Urinary bladder (tissue), 3 donors: ENCODE measurements at regions not wholly inside any gene's neighbourhood (a gene's known extent, or its start where the extent isn't known, plus 50 kb on each side); places are given as distances from the start of the nearest gene placed in this dataset.

Source experiments
- DNase-seq: peaks from one replicate; pipeline ENCODE4 v3.0.0-alpha.2; 2015; ENCODE audit errors: extremely low spot score
- H3K27ac ChIP-seq: one replicate; pipeline ENCODE4 v1.5.1; 2013; ENCODE audit warnings: low read depth, mild to moderate bottlenecking, moderate library complexity
- H3K36me3 ChIP-seq: one replicate; pipeline ENCODE4 v1.6.1; 2013; ENCODE audit warnings: mild to moderate bottlenecking, moderate library complexity; ENCODE audit not compliant: insufficient read depth
- H3K4me1 ChIP-seq: one replicate; pipeline ENCODE4 v1.6.1; 2013; ENCODE audit warnings: mild to moderate bottlenecking, moderate library complexity; ENCODE audit not compliant: insufficient read depth
- H3K4me3 ChIP-seq: one replicate; pipeline ENCODE4 v1.5.1; 2013; ENCODE audit warnings: low read depth, low read length
- WGBS: extraction: QIAGEN DNeasy Blood & Tissue Kit; methylation state at CpG from one replicate; pipeline ENCODE4 v1.1.7; 2013; 5-methylcytosine and 5-hydroxymethylcytosine counted together
- donor health status: healthy with polysubstance abuse.
- donor health status: healthy.

DNA sequence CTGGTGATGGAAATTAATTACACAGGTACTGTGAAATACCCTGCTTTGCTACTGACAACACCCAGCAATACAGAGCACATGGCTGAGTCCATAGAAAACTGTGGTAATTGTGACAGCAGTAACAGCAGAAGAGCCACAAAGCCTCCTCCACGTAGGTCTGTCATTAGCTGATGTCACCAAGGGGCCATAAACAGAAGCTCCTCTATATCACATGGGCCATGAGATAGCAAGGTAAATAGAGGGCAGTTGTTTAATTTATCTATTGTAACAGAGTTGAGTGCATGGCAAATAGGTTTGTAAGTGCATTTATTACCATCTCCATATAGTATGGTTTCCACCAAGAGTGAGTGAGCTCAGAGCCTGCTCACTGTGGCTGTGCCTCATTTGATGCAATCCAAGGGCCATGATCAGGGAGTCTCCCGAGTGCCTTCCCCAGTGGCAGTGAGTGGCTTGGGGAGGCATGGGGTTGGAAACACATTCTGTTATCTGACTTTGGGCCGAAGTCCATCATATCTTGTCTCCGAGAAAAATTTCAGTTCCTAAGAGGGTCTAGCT lies 281.2 kb downstream of the SKAP2 start:
- no peak for DNase-seq
- H3K4me3 ChIP-seq = no peak overlapping the region
- H3K4me1 ChIP-seq = no peaks in the 10 kb centered on the region
- 64% methylated on average over 4 of the region's 4 CpGs for WGBS
- no peaks in the 10 kb centered on the region for H3K36me3 ChIP-seq
- H3K27ac ChIP-seq = no peak overlapping the region

DNA sequence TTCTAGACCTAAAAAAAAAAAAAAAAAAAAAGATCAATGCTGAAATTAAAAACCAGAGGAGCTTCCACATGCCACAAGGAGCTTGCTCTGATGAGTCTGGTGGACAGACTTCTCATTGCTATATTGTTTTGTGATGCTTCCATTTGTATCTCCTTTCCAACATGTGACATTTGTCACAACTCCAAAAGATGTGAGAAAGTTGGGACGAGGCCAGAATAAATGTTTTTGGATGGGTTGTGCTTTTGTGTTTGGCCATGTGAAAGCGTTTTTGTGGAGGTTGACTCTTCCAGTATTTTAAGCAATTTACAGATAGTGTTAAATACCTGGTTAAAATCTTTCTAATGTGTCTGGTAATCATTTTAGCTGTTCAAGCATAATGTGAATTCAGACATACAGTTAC lies 280.1 kb downstream of the SKAP2 start:
- DNase-seq = no peak
- no peak overlapping the region for H3K27ac ChIP-seq
- WGBS = 70% methylated on average over 2 of the region's 2 CpGs

DNA sequence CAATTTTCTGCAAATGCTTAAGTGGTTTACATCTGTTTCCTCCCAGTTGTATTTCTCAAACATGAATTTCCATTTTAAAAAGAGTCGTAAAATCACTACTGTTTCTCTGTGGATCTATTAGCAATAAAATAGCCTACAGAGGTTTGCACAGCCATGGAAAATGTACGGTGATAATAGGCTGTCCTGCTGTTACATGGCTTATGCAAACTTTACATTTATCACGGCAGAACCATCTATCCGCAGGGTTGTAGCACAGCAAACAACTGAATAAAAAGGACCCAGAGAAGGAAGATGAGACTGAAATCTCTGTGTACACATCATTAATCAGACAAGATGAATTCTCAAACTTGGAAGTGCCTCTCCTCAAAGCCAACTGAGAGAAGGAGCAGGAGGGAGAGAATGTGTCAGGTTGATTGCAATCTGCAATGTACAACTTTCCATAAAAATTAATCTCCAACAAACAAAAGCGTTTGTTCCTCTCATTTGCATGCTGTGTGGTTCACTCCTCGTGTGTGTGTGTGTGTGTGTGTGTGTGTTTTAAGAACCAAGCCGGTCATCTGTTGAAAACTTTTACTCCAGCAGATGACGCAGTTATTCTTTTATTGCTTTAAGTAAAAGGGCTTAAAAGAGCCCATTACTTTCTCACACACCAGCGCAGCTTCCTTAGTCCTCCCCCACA lies 279.3 kb downstream of the SKAP2 start:
- Histone ChIP-seq H3K4me1 (no peaks in the 10 kb centered on the region), H3K36me3 (no peaks in the 10 kb centered on the region), H3K4me3 (no peak overlapping the region), H3K27ac (no peak overlapping the region)
- peak; percentile 14 for DNase-seq
- WGBS = 42% methylated on average over 9 of the region's 9 CpGs

More for the DNA sequence above, 280.1 kb downstream of the SKAP2 start:
- H3K4me1 ChIP-seq = no peaks in the 10 kb centered on the region
- no peaks in the 10 kb centered on the region for H3K36me3 ChIP-seq
- no peak overlapping the region for H3K4me3 ChIP-seq

DNA sequence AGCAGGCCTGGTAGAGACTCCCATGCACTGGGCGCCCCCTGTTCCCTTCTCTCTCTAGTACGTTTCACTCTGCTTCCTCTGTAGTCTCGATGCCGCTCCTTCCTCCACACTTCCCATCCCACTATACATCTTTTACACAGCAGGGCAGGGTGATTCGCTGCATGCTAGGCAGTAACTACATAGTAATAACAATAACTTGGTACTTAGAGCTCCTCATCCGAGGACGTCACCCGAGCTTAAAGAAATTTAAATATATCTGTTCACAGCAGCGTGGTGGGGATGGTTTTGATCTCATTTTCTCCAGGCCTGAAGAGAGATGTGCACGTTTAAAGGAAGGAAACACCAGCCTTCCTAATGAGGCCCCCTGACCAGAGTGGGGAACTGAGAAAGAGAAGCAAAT lies 276.9 kb downstream of the SKAP2 start:
- no peaks in the 10 kb centered on the region for H3K4me1 ChIP-seq
- H3K27ac ChIP-seq = no peak overlapping the region
- no peak for DNase-seq
- 69% methylated on average over 10 of the region's 10 CpGs for WGBS
- no peaks in the 10 kb centered on the region for H3K36me3 ChIP-seq
- H3K4me3 ChIP-seq = no peak overlapping the region

DNA sequence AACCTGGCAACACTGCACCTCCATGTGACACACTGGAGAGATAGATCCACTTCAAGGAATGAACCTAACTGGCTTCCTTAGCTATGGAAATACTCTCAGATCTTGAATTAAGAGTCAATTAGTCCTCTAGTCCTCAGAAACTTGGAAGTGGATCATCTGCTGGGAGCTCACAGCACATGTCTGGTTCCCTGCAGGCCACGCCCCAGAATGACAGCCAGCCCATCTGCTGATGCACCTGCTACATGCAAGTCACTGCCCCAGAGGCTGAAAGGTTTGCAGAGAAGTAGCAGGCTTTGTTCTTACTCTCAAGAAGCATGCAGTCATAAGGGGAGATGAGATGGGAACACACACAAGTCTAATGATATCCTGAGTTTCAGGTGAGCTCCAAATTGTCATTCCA lies 275.9 kb downstream of the SKAP2 start:
- DNase-seq = no peak
- 80% methylated on average over 1 of the region's 1 CpG for WGBS
- Histone ChIP-seq H3K36me3 (no peaks in the 10 kb centered on the region), H3K4me1 (no peaks in the 10 kb centered on the region), H3K4me3 (no peak overlapping the region), H3K27ac (no peak overlapping the region)

DNA sequence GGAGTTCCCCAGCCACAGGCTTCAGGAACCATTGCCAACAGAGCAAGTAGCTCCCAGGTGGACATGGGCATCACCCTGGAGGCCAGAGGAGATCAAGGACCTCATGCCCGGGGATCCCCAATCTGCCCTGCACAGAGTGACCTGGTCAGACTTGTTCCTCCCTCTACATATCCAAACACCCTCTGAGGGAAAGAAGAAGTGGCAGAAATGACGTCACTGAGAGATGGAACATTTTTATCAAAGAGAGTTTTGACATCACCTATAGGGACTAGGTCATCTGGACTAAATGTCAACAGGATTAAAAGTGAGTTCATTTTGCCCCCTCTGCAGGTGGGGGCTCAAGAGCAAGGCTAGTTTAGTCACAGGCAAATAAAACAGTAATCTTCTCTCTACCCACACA lies 273.7 kb downstream of the SKAP2 start:
- 85% methylated on average over 2 of the region's 2 CpGs for WGBS
- no peaks in the 10 kb centered on the region for H3K36me3 ChIP-seq
- no peaks in the 10 kb centered on the region for H3K4me1 ChIP-seq
- H3K27ac ChIP-seq = no peak overlapping the region
- no peak overlapping the region for H3K4me3 ChIP-seq
- no peak for DNase-seq

DNA sequence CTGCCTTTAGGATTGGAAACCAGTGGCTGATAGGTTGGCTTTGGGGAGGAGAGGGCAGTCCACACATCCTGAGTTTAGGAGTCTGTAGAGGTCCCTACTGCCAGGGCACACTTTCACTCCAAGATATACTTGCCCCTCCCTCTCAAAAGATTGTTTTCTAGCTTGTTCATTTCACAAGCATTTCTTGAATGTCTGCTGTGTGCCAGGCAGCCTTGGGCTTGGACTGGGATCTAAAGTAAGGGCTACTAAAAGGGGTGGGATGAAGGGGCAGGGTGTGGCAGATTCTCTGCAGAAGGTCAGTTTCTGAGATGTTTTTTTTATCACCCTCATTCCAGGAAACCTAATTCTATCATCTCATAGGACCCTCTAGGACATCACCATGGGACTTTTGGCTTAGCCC lies 272.4 kb downstream of the SKAP2 start:
- DNase-seq = no peak
- no peak overlapping the region for H3K27ac ChIP-seq

DNA sequence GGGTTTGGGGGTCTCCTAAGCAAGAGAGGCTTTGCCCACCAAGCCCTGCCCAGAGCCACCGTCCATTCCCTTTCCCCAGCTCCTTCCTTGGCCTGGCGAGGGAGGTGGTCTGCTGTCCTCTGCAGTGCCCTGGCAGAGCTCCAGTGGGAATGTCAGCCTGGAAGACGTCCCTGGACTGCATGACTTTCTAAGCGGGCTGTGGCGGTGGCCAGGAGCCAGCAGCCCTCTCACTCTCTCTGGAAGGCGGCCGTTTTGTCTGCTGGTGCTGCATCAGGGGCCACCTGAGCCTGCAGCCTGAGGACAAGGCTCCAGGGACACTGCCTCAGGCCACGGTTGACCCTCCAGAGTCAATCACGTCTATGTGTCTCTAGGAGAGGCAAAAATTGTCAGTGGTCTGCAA lies 271.0 kb downstream of the SKAP2 start:
- 37% methylated on average over 9 of the region's 9 CpGs for WGBS
- DNase-seq = no peak
- H3K27ac ChIP-seq = no peak overlapping the region
- H3K36me3 ChIP-seq = no peaks in the 10 kb centered on the region
- no peaks in the 10 kb centered on the region for H3K4me1 ChIP-seq
- H3K4me3 ChIP-seq = no peak overlapping the region

More for the DNA sequence above, 272.4 kb downstream of the SKAP2 start:
- no peak overlapping the region for H3K4me3 ChIP-seq
- H3K36me3 ChIP-seq = no peaks in the 10 kb centered on the region
- H3K4me1 ChIP-seq = no peaks in the 10 kb centered on the region

DNA sequence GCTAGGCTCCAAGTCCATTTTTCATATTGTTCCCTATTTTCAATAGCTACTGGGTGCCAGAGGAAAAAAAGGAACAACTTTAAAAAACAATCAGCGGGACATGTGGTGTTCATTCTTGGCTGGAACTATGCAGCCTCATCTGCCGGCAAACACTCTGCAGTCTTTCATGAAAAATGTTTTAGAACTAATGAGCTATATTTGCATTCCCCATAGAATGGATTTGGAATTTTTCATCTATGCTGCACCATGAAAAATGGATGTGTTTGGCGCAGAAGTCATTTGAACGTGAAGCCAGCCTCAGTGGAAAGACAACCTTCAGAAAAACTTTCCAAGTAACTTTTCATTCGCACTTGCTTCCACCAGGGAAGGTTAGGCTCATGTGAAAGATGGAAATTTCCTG lies 270.5 kb downstream of the SKAP2 start:
- Histone ChIP-seq H3K4me1 (no peaks in the 10 kb centered on the region), H3K4me3 (no peak overlapping the region), H3K36me3 (no peaks in the 10 kb centered on the region), H3K27ac (no peak overlapping the region)
- no peak for DNase-seq
- WGBS = 60% methylated on average over 5 of the region's 5 CpGs

DNA sequence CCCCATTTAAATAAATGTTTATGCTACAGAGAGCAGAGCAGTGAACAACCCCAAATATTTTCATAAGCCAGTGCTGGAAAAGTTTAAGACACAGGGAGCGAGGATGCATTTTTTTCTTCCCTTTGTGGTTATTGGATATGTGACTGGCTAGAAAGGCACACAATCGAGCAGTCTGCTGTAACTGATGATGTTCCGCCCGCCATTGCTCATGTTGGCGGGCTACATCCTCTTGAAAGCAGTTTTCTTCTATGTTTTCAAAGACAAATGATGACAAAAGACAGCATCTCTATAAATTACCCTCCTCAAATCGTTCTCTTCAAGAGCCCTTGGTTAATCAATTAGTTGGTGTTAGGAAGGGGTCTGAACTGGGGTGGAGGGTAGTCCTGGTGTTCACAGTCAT lies 269.8 kb downstream of the SKAP2 start:
- Histone ChIP-seq H3K4me1 (no peaks in the 10 kb centered on the region), H3K36me3 (no peaks in the 10 kb centered on the region), H3K4me3 (no peak overlapping the region), H3K27ac (no peak overlapping the region)
- 64% methylated on average over 6 of the region's 6 CpGs for WGBS
- DNase-seq = no peak

DNA sequence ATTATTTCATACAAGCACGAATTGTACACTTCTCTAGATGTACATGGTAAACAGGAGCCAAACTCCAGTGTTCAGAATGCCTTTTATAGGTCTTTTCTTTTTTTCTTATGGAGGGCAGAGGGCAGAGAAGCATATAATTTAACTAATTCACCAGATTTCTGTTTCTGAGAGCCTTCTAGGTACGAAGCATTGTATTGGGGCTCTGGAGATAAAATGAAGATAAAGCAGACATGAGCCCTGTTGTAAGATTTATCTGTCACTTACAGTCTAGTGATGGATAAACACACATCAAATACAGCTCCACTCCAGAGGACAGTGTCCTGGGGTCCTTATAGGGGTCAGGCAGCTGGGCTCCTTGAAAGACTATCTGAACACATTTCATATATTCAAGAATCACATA lies 265.5 kb downstream of the SKAP2 start:
- H3K36me3 ChIP-seq = no peaks in the 10 kb centered on the region
- 79% methylated on average over 2 of the region's 2 CpGs for WGBS
- H3K27ac ChIP-seq = no peak overlapping the region
- no peak overlapping the region for H3K4me3 ChIP-seq
- H3K4me1 ChIP-seq = no peaks in the 10 kb centered on the region
- no peak for DNase-seq

DNA sequence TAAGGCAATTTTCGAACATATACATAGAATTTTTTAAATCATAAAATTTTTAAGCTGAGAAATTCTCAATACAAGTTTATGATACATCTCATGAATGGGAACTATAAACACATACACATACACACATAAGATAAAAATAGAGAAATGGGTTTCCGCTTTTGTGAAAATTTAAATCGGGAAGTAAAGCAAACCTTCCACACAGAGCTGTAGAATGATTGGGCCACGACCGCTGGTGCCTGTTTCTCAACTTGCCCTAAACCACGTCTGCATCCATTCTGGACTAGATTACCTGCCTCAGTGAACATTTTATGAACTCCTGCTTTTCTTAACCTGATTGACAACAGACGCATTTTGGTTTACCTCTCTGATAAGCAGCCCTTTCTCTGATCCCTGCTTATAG lies 264.4 kb downstream of the SKAP2 start:
- Histone ChIP-seq H3K36me3 (no peaks in the 10 kb centered on the region), H3K27ac (no peak overlapping the region), H3K4me1 (no peaks in the 10 kb centered on the region), H3K4me3 (no peak overlapping the region)
- 78% methylated on average over 7 of the region's 7 CpGs for WGBS
- DNase-seq = no peak

DNA sequence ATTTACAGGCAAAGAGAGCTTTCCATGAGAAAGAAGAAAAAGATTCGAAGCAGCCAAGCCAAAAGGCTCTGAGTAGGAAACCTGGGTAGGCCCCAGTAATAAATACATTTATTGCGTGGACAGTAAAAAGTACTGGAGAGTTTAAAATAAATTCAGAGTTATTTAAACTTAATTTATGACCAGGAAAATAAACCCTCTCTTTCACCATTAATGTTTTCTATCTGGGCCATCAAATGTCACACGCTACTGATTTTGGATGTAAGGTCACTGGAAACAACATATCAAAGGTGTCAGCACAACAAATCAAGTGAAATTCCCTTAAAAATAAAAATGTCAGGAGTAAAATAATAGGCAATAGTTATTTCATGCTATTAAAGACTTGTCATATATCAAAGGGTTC lies 264.0 kb downstream of the SKAP2 start:
- WGBS = 89% methylated on average over 3 of the region's 3 CpGs
- no peaks in the 10 kb centered on the region for H3K4me1 ChIP-seq
- no peak overlapping the region for H3K4me3 ChIP-seq
- DNase-seq = no peak
- no peak overlapping the region for H3K27ac ChIP-seq
- no peaks in the 10 kb centered on the region for H3K36me3 ChIP-seq

DNA sequence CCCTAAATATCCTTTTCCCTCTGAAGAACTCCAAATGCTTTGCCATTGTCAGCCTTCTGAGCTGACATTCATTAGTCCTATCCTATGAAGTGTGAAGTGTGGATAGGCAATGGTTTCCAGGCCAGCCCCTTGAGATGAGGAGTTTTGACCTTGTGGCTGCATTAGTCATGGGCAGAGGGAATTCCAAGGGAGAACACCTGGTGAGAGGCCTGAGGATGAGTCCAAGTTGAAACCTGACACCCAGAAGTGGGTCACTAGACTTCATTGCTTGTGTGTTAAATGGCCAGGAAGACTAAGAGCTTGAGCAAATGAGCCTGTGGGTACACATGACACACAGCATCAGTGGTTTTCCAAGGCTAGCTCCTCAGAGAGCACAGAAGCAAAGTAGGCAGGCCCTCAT lies 260.8 kb downstream of the SKAP2 start:
- H3K4me1 ChIP-seq = no peaks in the 10 kb centered on the region
- H3K4me3 ChIP-seq = no peak overlapping the region
- no peak for DNase-seq
- H3K27ac ChIP-seq = no peak overlapping the region
- no peaks in the 10 kb centered on the region for H3K36me3 ChIP-seq

DNA sequence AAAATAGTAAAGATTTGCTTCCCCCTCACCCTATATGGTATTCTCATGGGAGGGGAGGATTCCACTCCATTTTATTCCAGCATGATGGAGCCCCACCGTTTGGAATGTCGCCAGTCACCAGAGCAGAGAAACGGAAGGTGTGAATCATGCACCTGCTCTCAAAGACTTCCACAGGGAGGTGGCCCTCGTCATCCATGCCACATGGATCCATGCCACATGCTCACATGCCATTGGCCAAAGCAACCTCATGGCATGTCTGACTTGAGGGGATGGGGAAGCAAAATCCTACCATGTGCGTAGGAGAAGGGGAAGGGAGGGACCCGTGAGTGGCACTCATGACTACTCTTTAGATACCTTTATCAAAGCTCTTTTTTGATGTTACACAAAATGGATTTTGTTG lies 256.0 kb downstream of the SKAP2 start:
- Histone ChIP-seq H3K4me3 (no peak overlapping the region), H3K36me3 (no peaks in the 10 kb centered on the region), H3K27ac (no peak overlapping the region), H3K4me1 (no peaks in the 10 kb centered on the region)
- WGBS = 83% methylated on average over 6 of the region's 6 CpGs
- DNase-seq = no peak
